HG03025 (cell line): ENCODE measurements at regions not wholly inside any gene's neighbourhood (a gene's known extent, or its start where the extent isn't known, plus 50 kb on each side); places are given as distances from the start of the nearest gene placed in this dataset.
A peak's percentile ranks its signal among the peaks of the same experiment; 100 is the strongest.
"Not testable (repeated sequence)": the region's sequence is repeated elsewhere in the genome, so short reads cannot be mapped to it uniquely, and the experiment has no call there.

ENCODE experiments used
- ATAC-seq: cut with Tn5 transposase; IDR thresholded peaks from one replicate; pipeline ENCODE4 v1.9.1; 2021; ENCODE audit warnings: mild to moderate bottlenecking, moderate library complexity; ENCODE audit not compliant: unreplicated experiment, low FRiP score

DNA sequence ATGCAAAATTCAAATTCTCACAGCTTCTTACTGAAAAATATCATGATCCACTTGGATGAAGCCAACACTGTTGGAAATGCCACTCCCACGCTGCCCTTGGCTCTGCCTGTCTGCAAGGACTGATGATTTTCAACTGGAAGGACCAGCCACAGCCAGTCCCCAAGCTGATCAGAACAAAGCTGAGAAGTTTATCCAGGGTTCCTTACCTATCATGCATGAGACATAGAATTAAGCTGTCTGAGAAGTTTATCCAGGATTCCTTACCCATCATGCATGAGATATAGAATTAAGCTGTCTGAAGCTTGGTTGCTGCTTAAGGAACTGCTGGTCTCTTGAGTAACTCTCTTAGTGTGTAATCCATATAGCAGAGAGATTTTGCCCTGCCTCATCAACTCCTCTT, 159.8 kb upstream of the TMEM260 start:
- no peak for ATAC-seq

DNA sequence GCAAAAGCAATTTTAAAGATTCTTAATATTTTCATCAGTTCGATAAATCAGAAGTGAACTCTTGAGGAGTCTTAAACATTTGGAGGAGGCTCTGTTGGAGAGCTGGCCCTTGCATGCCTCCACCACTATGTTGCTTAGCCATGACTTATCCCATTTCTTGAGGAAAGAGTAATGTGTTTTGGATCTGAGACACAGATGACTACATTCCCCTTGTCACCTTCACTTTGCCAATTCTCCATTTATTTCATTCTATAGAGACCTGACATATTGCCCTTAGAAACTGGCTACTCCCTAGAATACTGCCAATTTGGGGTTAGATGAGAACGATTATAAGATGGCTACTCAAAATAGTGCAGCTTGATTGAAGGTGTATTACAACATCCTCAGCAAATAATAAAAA, 157.4 kb upstream of the TMEM260 start:
- no peak for ATAC-seq

DNA sequence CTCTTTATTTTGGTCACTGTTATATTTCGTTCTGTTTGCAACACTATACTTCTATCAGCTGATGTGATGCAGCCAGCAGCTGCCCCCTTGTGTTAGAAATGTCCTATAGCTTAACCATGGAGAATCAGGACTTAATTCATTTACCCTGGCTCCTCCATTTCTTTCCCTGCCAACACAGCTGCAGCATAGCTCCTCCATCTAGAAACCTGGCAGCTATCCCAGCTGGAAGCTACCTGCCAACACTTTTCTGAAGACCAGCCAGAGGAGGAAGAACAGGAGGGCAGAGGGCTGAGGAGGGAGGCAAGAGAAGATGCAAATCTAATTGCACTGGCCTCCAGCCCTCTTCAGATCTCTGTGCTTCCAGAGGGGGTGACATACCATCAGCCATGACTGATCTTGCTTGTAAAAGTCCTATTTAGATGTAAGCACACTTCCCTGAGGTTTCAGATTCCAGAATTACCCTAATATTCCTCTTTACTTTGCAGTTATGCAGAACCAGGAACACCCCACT, 156.8 kb upstream of the TMEM260 start:
- no peak for ATAC-seq

DNA sequence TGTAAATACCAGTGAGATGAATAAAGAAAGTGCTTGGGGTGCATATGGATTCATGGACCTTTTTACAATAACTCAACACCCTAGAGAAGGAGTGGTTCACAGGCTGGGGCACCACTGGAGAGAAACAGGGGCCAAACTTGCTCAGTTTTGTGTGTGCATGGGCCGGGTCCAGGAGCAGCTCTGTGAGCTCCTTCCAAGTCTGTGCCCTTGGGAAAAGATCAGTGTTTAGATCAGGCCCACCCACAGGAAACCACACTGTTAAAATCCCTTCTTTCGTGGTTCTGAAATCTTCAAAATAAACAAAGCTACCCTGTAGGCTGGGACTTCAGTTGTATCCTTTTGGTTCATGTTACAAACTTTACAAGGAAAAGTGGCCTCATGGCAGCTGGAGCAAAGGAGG, 156.1 kb upstream of the TMEM260 start:
- no peak for ATAC-seq

DNA sequence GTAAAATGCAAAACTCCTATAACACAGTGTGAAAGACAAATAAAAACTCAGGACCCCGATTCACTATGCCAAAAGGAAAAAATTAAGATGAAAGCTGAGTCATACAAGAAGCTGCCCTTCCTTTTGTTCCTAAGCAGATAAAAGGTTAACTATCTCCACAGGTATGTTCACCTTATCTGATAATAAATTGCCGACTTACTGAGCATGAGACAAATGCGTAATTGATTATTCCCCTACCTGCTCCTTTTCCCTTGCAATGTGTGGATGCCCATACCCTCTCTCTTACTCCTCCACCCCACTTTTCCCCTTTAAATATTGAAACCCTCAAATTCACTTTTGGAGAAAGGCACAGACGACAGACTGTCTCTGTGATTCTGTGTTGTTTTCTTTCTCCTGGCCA, 148.6 kb upstream of the TMEM260 start:
- ATAC-seq: no peak

DNA sequence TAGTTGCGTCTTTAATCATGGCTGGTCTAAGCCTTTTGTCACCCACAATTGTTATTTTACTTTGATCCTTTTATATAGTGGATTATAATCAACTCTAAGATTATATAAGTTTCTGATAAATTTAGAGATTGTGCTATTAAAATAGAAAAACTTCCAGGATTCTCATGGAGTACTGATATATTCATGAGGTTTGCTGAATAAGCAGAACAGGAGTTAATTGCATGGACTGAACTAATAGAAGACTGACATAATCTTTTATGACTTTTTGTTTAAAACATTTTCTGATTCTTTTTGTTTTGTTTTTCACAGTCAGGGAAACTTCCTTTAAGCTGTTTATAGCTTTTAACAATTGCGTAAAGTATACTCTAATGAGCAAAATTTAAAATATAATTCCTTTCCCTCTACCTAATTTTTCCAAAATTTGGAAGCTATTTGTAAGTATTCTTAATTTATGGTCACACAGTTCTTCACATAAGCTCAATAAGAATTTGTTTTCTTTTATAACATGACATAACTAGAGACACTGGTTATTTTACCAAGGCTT, 129.9 kb upstream of the TMEM260 start:
- no peak for ATAC-seq

DNA sequence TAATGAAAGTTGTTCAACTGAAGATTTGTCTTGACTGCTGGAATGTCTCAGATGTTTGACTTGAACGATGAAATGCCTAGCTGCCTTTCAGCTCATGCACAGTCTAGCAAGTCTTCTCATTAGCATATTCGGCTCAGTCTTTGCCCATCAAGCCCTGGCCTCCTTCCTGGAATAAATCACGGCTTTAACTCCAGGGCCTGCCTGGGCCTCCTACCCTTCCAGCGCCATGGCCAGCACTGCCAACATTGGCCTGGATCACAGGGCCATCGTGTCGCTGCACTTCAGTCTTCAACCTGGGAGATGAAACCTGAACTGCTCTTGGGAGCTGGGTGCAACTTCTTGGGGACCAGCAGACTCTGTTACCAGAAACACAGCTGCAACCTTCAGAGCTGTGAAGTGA, 126.7 kb upstream of the TMEM260 start:
- no peak for ATAC-seq

DNA sequence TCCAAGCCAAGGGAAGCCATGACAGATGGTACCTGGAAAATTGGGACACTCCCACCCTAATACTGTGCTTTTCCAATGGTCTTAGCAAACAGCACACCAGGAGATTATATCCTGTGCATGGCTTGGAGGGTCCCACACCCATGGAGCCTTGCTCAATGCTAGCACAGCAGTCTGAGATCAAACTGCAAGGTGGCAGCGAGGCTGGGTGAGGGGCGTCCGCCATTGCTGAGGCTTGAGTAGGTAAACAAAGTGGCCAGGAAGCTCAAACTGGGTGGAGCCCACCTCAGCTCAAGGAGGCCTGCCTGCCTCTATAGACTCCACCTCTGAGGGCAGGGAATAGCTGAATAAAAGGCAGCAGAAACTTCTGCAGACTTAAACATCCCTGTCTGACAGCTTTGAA, 124.9 kb upstream of the TMEM260 start:
- ATAC-seq: not testable (repeated sequence)

DNA sequence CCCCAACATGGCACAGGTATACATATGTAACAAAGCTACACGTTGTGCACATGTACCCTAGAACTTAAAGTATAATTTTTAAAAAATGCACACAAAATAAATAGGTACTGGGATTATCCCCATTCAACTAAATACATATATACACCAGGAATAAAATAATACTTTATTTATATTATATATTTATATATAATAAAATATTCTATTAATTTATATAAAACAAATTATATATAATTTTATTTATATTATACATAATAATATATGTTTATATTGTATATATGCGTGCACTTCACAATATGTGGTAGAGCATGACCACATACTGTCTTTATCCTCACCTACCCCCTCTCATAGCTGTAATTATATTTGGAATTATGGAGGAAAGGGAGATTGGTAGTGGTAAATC, 119.1 kb upstream of the TMEM260 start:
- ATAC-seq: no peak

DNA sequence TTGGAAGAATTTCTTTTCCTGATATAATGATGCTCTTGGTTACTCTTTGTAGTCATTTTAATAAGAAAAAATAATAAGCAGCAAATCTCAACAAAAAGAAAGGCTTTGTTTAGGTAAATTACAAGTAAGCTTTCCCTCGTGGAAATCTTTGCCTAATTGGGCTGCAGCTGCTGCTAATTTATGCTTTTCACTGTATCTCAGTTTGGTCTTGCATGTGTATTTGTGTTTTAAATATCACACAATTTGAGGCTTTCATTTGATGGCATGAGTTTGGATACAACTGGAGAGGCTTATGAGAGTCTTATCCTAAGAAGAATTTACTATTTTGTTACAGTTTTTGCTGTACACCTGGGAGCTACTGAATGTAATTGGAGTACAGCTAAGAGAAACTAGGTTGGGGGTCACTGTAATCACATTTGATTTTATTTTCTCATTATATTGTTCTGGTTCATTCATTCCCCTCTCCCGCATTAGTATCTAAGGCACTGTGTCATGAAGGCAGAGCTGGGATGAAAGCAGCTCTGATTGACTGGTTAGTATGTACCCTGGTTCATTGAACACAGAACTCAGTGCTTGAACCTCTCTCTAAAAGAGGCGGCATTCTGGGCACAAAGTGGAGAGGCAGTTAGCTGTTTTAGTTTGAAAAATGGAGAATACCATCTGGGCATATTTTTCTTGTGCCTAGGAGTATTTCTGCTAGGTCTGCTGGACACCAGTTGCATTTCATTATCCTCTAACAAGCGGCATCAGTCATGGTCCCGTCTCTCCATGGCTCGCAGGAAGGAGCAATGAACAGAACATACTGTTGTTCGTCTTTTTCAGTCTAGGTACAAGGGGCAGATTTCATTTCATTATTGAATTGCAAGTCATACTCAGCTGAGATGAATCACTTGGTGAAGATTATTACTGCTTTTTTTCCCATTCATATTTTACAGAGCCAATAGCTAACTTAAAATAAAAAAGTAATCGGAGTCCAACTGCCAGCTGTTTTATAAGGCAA, 118.0 kb upstream of the TMEM260 start:
- no peak for ATAC-seq

DNA sequence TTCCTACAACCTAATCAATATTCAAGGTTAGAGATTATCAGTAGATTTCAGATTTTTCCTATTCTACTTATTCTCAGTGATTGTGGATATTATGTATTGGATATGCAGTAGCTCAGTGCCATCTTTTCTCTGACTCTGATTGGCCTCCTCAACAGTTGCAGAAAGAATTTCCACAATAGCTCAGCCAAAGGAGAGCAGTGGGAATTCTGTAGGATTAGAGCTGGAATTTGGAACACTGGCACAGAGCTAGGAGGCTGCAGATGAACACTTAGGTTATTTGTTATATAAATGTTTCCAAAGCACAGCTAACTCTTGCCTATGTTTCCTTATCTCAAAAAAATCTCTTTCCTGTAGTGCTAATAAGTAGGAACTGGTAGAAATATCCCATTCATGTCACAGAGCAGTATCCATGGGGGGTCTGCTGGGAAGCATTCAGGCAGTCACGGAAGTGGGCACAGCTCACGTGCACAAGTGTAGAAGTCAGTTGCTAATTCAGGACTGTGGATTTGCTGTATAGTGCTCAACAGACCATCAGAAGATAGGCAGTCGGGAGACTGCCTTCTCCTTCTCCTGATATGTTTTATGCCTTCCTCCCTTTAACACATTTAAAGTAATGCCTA, 116.2 kb upstream of the TMEM260 start:
- ATAC-seq: no peak

DNA sequence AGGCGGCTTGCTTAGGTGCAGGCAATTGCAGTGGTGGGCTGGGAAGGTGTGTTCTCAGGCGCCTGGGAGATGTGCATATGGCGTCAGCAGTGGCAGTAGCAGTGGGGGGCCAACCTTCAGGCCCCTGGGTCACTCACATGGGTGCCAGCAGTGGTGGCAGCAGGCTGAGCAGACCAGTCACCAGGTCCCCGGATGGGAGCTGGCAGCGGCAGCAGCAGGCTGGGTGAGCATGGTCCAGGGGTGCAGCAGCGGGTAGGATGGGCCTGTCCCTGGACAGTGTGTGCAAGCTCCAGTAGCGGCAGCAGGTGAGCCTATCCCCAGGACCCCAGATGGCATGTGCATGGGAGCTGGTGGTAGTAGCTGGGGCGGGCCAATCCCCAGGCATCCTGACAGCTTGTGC, 108.5 kb upstream of the TMEM260 start:
- ATAC-seq: no peak

DNA sequence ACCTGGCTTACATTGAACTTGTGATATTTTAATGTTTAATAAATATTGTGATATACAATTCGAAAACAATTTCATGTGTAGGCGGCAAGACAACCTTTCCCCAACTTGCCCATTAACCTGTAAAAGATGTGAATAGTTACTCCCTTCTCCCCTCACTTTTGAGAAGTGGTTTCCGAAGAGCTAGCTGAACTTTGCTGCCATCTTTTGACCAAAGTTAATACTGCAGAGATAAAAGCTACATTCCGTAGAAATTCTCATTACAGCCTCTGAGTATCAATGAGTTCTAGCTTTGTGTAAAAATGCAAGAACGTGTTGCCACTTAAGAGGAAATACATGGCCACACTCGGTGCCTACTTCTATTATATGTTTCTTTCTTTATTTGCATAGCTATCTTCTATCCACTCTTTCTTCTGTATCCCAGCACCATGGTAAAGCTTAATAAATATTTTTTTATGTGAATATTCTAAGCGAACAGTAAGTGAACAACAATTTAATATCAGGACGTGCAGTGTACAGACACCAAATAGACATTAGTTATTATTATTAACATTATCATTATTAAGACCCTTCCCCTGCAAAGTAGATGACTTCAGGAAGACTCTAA, 105.1 kb upstream of the TMEM260 start:
- no peak for ATAC-seq

DNA sequence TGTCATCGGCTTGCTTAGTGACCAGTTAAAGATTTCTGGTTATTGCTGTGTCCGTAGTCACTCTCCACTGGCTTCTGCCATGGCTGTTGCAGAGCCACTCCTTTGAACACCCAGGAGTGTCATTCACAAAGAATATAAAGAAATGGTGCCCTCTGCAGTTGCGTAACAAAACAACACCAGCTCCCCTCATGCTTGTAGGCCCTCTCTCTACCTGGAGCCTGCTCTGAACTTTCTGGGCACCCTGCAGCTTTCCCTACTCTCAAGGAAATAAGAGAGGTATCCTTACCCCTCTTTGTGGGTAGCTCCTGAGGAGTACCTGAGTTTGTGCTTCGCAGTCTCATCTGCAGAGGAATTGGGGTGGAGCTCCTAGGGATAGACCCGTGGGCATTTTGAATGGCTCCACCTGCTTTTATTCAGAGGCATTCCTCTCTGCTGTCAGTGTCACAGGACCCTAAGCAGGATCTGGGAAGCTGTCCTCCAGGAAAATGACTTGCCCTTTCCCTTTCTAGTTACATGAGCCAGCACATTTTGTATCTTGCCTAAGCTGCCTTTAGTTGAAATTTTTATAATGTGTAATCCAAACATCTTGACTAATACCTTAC, 97.2 kb upstream of the TMEM260 start:
- no peak for ATAC-seq

DNA sequence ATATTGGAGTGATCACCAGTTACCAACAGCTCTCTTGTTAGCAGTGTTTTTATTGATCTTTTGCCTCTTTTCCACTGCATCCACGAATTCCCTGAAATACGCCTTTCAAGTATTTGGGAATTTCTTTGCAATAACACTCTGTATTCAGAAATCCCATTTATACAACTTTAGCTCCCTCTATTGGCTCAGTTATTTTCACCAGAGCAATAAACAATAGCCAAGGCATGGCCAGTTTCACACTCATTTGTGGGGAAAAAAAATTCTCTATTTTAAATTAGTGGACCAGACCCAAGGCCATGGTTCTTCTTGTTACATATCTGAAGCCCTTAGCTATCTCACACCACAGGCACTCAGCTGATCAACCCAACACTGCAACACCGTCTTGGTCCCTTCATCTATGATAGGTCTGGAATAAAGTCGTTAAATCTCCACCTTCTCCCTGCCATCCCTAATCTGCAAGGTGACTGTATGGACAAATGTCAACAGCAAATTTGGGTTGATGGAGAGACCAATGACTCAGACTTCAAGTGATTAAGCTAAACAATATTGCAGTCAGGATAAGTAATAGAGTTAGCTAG, 92.4 kb upstream of the TMEM260 start:
- ATAC-seq: no peak

DNA sequence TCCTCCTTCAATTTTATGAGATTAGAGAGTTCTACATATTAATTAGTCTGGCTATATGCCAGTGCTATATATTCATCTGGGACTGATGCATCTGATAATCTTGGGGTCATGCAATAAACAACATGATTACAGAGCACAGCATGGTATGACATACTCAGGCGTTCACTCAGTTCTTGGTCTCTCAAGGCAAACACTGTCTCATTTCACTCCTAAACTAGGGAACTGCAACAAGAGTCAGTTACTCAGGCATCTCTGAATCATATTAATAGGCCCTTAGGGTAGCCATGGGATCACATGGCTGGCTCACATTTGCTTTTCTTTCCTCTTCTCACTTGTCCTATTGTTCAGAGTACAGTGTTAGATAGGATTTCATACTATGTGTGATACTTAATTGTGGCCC, 91.8 kb upstream of the TMEM260 start:
- no peak for ATAC-seq

DNA sequence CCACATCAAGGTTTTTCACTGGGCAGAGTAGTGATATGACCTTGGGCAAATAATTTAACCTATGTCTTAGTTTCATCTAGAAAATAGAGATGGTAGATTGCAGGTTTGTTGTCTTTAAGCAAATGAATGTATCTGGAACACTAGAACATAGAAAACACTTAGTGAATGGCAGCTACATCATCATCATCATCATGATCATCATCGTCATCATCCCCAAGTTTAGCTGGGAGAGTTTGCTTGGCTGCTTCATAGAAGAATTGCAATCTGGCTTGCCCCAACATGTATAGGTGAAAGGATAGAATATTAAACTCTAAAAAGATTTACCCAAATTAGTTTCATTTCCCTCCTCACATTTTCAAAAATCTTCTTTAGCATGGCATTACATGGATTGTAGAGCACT, 91.3 kb upstream of the TMEM260 start:
- ATAC-seq: no peak

DNA sequence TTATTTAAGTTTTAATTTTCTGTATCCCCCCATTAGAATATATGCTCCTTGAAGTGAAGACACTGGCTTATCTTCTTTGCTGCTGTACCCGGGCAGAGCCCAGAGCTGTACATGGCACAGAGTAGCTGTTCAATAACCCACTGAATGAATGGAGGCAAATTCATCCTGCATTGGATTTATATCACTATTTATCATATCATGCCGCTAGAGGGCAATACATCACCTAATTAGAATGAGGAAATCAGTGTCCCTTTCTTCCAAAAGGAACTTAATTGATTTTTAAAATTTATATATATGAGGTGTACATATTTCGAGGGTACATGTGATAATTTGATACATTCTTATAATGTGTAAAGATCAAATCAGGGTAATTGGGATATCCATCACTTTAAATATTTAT, 89.2 kb upstream of the TMEM260 start:
- no peak for ATAC-seq

DNA sequence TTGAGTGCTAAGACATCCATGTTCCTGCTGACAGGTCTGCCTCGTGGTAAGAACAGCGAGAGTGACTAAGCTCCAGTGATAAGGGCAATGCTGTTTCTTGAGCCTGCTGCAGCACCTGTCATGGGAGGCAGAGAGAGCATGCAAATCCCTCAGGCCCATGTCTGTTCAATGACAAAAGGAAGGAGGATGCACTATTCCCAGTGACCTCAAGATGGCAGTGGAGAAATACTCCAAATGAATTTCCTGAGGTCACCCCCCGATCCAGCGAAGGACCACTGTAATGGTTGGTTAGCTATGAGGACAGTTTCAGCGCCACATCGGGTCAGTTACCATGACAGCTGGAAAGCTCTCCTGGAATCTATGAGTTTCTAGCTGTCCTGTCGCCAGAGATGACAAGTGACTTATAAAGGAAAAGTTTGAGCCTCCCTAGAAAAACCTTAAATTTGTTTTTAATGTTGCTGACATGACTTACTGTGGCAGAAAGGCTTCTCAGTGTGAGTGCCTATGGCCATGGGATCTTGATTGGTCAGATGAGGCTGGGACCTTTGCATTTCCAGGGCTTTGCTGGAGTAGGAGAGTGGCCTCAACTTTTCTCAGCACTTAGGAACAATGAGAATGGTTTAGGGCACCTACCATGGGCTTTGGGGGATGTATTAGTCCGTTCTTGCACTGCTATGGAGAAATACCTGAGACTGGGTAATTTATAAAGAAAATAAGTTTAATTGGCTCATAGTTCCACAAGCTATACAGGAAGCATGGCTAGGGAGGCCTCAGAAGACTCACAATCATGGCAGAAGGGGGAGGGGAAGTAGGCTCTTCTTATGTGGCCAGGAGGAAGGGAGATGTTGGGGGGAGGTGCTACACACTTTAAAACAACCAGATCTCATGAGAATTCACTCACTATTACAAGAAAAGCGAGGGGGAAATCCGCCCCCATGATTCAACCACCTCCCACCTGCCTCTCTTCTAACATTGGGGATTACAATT, 88.0 kb upstream of the TMEM260 start:
- ATAC-seq: peak; percentile 57
